MCF 10A (cell line): ENCODE measurements at regions not wholly inside any gene's neighbourhood (a gene's known extent, or its start where the extent isn't known, plus 50 kb on each side); places are given as distances from the start of the nearest gene placed in this dataset.

ENCODE experiments used
- BruUV-seq: library from RNA; stranded (reverse); fragments of 400-500 nt; replicated peaks from 2 replicates; lab custom pipeline; 2021; lab: Mats Ljungman, UMichigan
- CTCF ChIA-PET: fragments of 300-600 bp; sonication (Branson Sonifier 250); formaldehyde crosslinking; extraction: SDS; loops from one replicate; lab custom pipeline; 2021; ENCODE audit warnings: antibody characterized with exemption, inconsistent platforms; lab: Yijun Ruan, JAX
- POLR2A ChIA-PET: fragments of 300-600, 350-650 bp; sonication (Branson Sonifier 250); formaldehyde crosslinking; extraction: SDS; loops from one replicate; lab custom pipeline; 2020; ENCODE audit warnings: antibody characterized with exemption, inconsistent platforms; lab: Yijun Ruan, JAX
- DNase-seq: peaks from one replicate; pipeline ENCODE4 v3.0.0-alpha.2; 2018; ENCODE audit not compliant: unreplicated experiment
- H3K27ac Mint-ChIP-seq: one replicate; pipeline ENCODE4 v1.8.0; 2022; ENCODE audit warnings: mild to moderate bottlenecking, low read depth, mixed read lengths; ENCODE audit not compliant: unreplicated experiment
- H3K27me3 Mint-ChIP-seq: one replicate; pipeline ENCODE4 v1.8.0; 2022; ENCODE audit warnings: mixed read lengths; ENCODE audit not compliant: insufficient read depth, unreplicated experiment
- H3K36me3 Mint-ChIP-seq: one replicate; pipeline ENCODE4 v1.8.0; 2022; ENCODE audit warnings: mild to moderate bottlenecking, moderate library complexity, mixed read lengths; ENCODE audit not compliant: insufficient read depth, unreplicated experiment
- H3K4me1 Mint-ChIP-seq: one replicate; pipeline ENCODE4 v1.8.0; 2022; ENCODE audit warnings: mixed read lengths; ENCODE audit not compliant: insufficient read depth, unreplicated experiment
- H3K4me3 Mint-ChIP-seq: one replicate; pipeline ENCODE4 v1.8.0; 2022; ENCODE audit warnings: mild to moderate bottlenecking, moderate library complexity, mixed read lengths; ENCODE audit not compliant: unreplicated experiment
- H3K9me3 Mint-ChIP-seq: one replicate; pipeline ENCODE4 v1.8.0; 2022; ENCODE audit warnings: mixed read lengths; ENCODE audit not compliant: unreplicated experiment
- intact Hi-C: fragments of 100-400 bp; cut with micrococcal nuclease; formaldehyde crosslinking; loops from 2 replicates; pipeline ENCODE4 v1.14.1; 2022
- TF ChIP-seq, protein P1 (sequence below): fragments of 200-600 bp; IDR thresholded peaks from one replicate; pipeline ENCODE4 v1.8.0; 2022; ENCODE audit warnings: antibody characterized with exemption, mild to moderate bottlenecking; ENCODE audit not compliant: unreplicated experiment

DNA sequence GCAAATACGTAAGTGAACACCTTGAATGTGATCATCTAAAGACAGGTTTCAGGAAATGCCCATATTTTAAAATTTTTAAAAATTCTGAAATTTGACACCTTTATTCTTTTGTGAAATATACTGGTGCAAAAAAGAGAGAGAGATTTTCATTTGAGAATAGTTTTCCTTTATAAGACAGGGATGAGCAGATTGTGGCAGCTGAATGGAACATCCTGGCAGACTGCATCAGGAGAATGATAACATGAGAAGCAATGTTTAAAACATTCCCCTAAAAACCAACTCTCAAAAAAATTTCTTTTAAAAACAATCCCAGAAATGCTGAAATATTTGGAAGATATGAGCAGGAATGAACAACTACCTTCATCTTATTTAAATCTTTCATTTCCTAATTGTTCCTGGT is 744.8 kb upstream of the ID2 start:
- BruUV-seq: no TSS peak
- intact Hi-C loops: no loop called here
- no peak overlapping the region for H3K27ac Mint-ChIP-seq
- H3K4me1 Mint-ChIP-seq: no peaks in the 10 kb centered on the region
- no peaks in the 10 kb centered on the region for H3K27me3 Mint-ChIP-seq
- ChIA-PET POLR2A (no interaction called here), CTCF (no interaction called here)
- H3K4me3 Mint-ChIP-seq: no peak overlapping the region
- TF ChIP-seq, protein P1, sequence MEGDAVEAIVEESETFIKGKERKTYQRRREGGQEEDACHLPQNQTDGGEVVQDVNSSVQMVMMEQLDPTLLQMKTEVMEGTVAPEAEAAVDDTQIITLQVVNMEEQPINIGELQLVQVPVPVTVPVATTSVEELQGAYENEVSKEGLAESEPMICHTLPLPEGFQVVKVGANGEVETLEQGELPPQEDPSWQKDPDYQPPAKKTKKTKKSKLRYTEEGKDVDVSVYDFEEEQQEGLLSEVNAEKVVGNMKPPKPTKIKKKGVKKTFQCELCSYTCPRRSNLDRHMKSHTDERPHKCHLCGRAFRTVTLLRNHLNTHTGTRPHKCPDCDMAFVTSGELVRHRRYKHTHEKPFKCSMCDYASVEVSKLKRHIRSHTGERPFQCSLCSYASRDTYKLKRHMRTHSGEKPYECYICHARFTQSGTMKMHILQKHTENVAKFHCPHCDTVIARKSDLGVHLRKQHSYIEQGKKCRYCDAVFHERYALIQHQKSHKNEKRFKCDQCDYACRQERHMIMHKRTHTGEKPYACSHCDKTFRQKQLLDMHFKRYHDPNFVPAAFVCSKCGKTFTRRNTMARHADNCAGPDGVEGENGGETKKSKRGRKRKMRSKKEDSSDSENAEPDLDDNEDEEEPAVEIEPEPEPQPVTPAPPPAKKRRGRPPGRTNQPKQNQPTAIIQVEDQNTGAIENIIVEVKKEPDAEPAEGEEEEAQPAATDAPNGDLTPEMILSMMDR: no peak
- DNase-seq: no peak
- peaks cover 12% of the 10 kb centered on the region for H3K9me3 Mint-ChIP-seq
- H3K36me3 Mint-ChIP-seq: no peaks in the 10 kb centered on the region

DNA sequence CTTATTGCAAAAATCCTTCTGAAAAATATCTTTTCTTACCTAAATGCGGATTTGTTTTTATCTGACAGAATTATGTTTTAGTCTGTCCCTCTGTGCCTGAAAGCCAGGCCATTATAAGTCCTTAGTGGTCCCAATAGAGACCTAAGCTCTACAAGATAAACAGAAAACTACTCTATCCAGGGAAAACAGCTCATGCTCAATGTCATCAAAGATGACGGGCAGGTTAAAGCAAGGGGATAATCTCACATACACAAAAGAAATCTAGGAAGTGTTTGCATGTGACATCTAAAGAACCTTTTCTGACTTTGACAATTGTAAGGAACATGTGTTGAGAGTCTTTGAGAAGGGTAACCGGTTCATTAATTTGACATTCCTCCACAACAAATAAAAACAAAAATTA is 741.1 kb upstream of the ID2 start:
- POLR2A ChIA-PET: no interaction called here
- no peaks in the 10 kb centered on the region for H3K36me3 Mint-ChIP-seq
- no peaks in the 10 kb centered on the region for H3K4me1 Mint-ChIP-seq
- no peak overlapping the region for H3K27ac Mint-ChIP-seq
- no peak for DNase-seq
- CTCF ChIA-PET: no interaction called here
- intact Hi-C loops: no loop called here
- no TSS peak for BruUV-seq
- no peaks in the 10 kb centered on the region for H3K27me3 Mint-ChIP-seq
- TF ChIP-seq, protein P1: no peak
- H3K4me3 Mint-ChIP-seq: no peak overlapping the region
- no peaks in the 10 kb centered on the region for H3K9me3 Mint-ChIP-seq

DNA sequence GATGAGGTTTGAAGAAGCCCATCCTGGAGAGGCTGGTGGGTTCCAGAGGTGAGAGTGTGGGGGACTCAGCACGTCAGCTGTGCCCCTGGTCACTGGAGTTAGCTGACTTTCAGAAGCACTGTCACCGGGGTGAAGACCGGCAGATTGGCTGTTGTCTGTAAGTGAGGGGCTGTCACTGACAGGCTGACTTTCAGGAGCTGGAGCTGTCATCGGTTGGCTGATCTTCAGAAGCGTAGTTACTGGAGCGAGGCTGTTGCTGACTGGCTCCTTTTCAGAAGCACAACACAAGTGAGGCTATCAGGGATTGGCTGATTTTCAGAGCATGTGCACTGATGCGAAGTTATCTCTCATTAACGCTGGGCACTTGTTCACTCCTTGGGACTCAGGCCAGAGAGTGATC is 738.4 kb upstream of the ID2 start:
- no peak overlapping the region for H3K4me3 Mint-ChIP-seq

DNA sequence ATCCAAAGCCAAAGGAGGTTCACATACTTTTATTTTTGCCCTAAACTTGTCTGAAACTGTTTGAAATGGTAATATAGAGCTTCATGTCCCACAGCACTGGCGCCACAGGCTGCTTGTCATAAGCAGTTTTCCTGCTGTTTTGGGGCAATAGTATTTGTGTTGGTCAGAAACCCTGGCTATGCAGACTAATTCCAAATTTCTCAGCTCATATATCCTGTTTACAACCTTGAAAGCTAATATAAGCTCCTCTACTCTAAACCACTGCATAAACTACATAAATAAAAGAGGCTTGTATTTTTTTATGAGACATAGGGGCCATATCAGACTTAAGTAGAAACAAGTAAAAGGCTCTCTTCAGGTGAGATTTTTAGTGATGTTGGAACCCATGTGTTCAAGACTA is 736.8 kb upstream of the ID2 start:
- no peak for DNase-seq
- Mint-ChIP-seq H3K27me3 (no peaks in the 10 kb centered on the region), H3K4me1 (no peaks in the 10 kb centered on the region), H3K36me3 (no peaks in the 10 kb centered on the region), H3K4me3 (no peak overlapping the region), H3K27ac (no peak overlapping the region), H3K9me3 (no peaks in the 10 kb centered on the region)
- ChIA-PET CTCF (interaction anchor here (0.6 kb wide), 2 partner anchors 10 to 378 kb away, joined by 3 to 4 read pairs; no protein-coding TSS in a partner anchor), POLR2A (no interaction called here)
- BruUV-seq: no TSS peak
- TF ChIP-seq, protein P1: no peak
- intact Hi-C loops: no loop called here

More for the DNA sequence above, 738.4 kb upstream of the ID2 start:
- no peaks in the 10 kb centered on the region for H3K9me3 Mint-ChIP-seq
- no peaks in the 10 kb centered on the region for H3K4me1 Mint-ChIP-seq
- no peak for DNase-seq
- H3K36me3 Mint-ChIP-seq: no peaks in the 10 kb centered on the region
- H3K27me3 Mint-ChIP-seq: no peaks in the 10 kb centered on the region
- POLR2A ChIA-PET: no interaction called here
- no TSS peak for BruUV-seq
- TF ChIP-seq, protein P1: no peak
- intact Hi-C loops: no loop called here
- CTCF ChIA-PET: no interaction called here
- no peak overlapping the region for H3K27ac Mint-ChIP-seq
